Stomach (tissue), 8 donors: ENCODE measurements at regions not wholly inside any gene's neighbourhood (a gene's known extent, or its start where the extent isn't known, plus 50 kb on each side); places are given as distances from the start of the nearest gene placed in this dataset.

Experiments used
- DNase-seq, 2 donors: peaks; one replicate each; pipeline versions ENCODE4 v3.0.0 to v3.0.0-alpha.2; 2013 to 2019
- H3K27ac ChIP-seq, 5 donors: fragments of 200-600 bp in 4 of 5; sonication (generic) in 4 of 5; one replicate each; pipeline ENCODE4 v1.5.1; 2013 to 2019; ENCODE audit warnings: mild to moderate bottlenecking in 1 of 5, moderate library complexity in 1 of 5
- H3K27me3 ChIP-seq, 3 donors: fragments of 200-600 bp; sonication (generic); one replicate each; pipeline ENCODE4 v1.5.1; 2017 to 2019; ENCODE audit warnings: mixed run types in 1 of 3
- H3K36me3 ChIP-seq, 4 donors: fragments of 200-600 bp; sonication (generic); 1 replicate in 3 of 4; 2 replicates in 1 of 4; pipeline ENCODE4 v1.5.1; 2016 to 2019
- H3K4me1 ChIP-seq, 4 donors: fragments of 200-600 bp; sonication (generic); one replicate each; pipeline ENCODE4 v1.5.1; 2016 to 2019
- H3K4me3 ChIP-seq, 4 donors: fragments of 200-600 bp; sonication (generic) in 3 of 4; one replicate each; pipeline ENCODE4 v1.5.1; 2016 to 2019; ENCODE audit warnings: mild to moderate bottlenecking in 1 of 4
- H3K9me3 ChIP-seq, 4 donors: fragments of 200-600 bp; sonication (generic); one replicate each; pipeline ENCODE4 v1.5.1; 2016 to 2019
- CTCF ChIP-seq, 7 experiments: fragments of 450-650 bp in 4 of 7; fragments of 200-600 bp in 3 of 7; sonication (generic) in 3 of 7; IDR thresholded peaks; one replicate each; pipeline ENCODE4 v1.5.1; 2016 to 2019; ENCODE audit warnings: antibody characterized with exemption in 7 of 7, control low read depth in 2 of 7, mild to moderate bottlenecking in 1 of 7
- EP300 ChIP-seq: sonication (generic); formaldehyde crosslinking; IDR thresholded peaks from one replicate; pipeline ENCODE4 v1.6.1; 2017; ENCODE audit warnings: antibody characterized with exemption
- POLR2A ChIP-seq, 4 donors: fragments of 450-650 bp; IDR thresholded peaks; one replicate each; pipeline ENCODE4 v1.6.1; 2016; ENCODE audit warnings: antibody characterized with exemption in 4 of 4, control low read depth in 2 of 4, mild to moderate bottlenecking in 1 of 4, moderate library complexity in 1 of 4
- POLR2AphosphoS5 ChIP-seq, 3 donors: sonication (generic); formaldehyde crosslinking; IDR thresholded peaks; one replicate each; pipeline ENCODE4 v1.6.1; 2016; ENCODE audit warnings: antibody characterized with exemption in 3 of 3
- WGBS, 5 donors: extraction: QIAGEN DNeasy Blood & Tissue Kit in 3 of 5; methylation state at CpG; one replicate each; pipeline versions ENCODE4 v1.1.5 to v1.1.7; 2013 to 2018; 5-methylcytosine and 5-hydroxymethylcytosine counted together
- intact Hi-C: fragments of 100-400 bp; cut with DNase I; formaldehyde crosslinking; loops from one replicate; pipeline ENCODE4 v1.15.1; 2023; ENCODE audit warnings: low total_unique reads
- donor health status: healthy with polysubstance abuse.
- donor health status: Bipolar disorder and iron deficiency.
- donor health status: healthy.

- Histone ChIP-seq H3K27me3 (no peaks in the 10 kb centered on the region), H3K4me1 (no peaks in the 10 kb centered on the region), H3K4me3 (no peak overlapping the region), H3K27ac (no peak overlapping the region), H3K9me3 (no peaks in the 10 kb centered on the region), H3K36me3 (no peaks in the 10 kb centered on the region)
- WGBS, 5 donors = 73 to 85% (median 80%) methylated on average over 2 of the region's 2 CpGs
- TF ChIP-seq CTCF (IDR thresholded peaks at IDR 0.05) (no peak), EP300 (no peak), POLR2A (IDR thresholded peaks at IDR 0.05) (no peak), POLR2AphosphoS5 (IDR thresholded peaks at IDR 0.05) (no peak)
- DNase-seq = no peak
- intact Hi-C loops = no loop called here
These were observed 239.7 kb downstream of the DNAJB9 start for GRCh38 chr7:108809356-108809755.

GRCh38 chr7:108810756-108811385 lies 241.2 kb downstream of the DNAJB9 start:
- Histone ChIP-seq H3K27me3 (no peaks in the 10 kb centered on the region), H3K4me3 (no peak overlapping the region), H3K27ac (no peak overlapping the region), H3K4me1 (no peaks in the 10 kb centered on the region), H3K9me3 (no peaks in the 10 kb centered on the region), H3K36me3 (no peaks in the 10 kb centered on the region)
- no peak for DNase-seq
- 73 to 90% (median 82%) methylated on average over 2 of the region's 2 CpGs for WGBS, 5 donors
- intact Hi-C loops = no loop called here
- TF ChIP-seq POLR2AphosphoS5 (IDR thresholded peaks at IDR 0.05) (no peak), POLR2A (IDR thresholded peaks at IDR 0.05) (no peak), CTCF (IDR thresholded peaks at IDR 0.05) (no peak), EP300 (no peak)

- H3K27ac ChIP-seq = no peak overlapping the region
- DNase-seq = no peak
- H3K27me3 ChIP-seq = no peaks in the 10 kb centered on the region
- WGBS, 5 donors = 80 to 97% (median 93%) methylated on average over 3 of the region's 3 CpGs
- no peak for TF ChIP-seq POLR2AphosphoS5 (IDR thresholded peaks at IDR 0.05)
- TF ChIP-seq EP300 = no peak
- TF ChIP-seq POLR2A (IDR thresholded peaks at IDR 0.05) = no peak
- TF ChIP-seq CTCF (IDR thresholded peaks at IDR 0.05) = no peak
- no peaks in the 10 kb centered on the region for H3K36me3 ChIP-seq
- H3K4me1 ChIP-seq = no peaks in the 10 kb centered on the region
- intact Hi-C loops = no loop called here
- H3K9me3 ChIP-seq = no peaks in the 10 kb centered on the region
- H3K4me3 ChIP-seq = no peak overlapping the region
These were observed 243.8 kb downstream of the DNAJB9 start for GRCh38 chr7:108813251-108814014.

GRCh38 chr7:108815815-108816214 lies 246.1 kb downstream of the DNAJB9 start:
- TF ChIP-seq POLR2AphosphoS5 (IDR thresholded peaks at IDR 0.05) = no peak
- TF ChIP-seq CTCF (IDR thresholded peaks at IDR 0.05) = no peak
- TF ChIP-seq POLR2A (IDR thresholded peaks at IDR 0.05) = no peak
- TF ChIP-seq EP300 = no peak

More at GRCh38 chr7:108815815-108816214, 246.1 kb downstream of the DNAJB9 start:
- Histone ChIP-seq H3K36me3 (no peaks in the 10 kb centered on the region), H3K27me3 (no peaks in the 10 kb centered on the region), H3K27ac (no peak overlapping the region), H3K4me1 (no peaks in the 10 kb centered on the region), H3K9me3 (no peaks in the 10 kb centered on the region), H3K4me3 (no peak overlapping the region)
- 42 to 75% (median 57%) methylated on average over 2 of the region's 2 CpGs for WGBS, 5 donors
- no peak for DNase-seq
- intact Hi-C loops = no loop called here
